Smooth muscle cell (in vitro differentiated cells): ENCODE measurements at regions not wholly inside any gene's neighbourhood (a gene's known extent, or its start where the extent isn't known, plus 50 kb on each side); places are given as distances from the start of the nearest gene placed in this dataset.

Experiments
- DNase-seq: peaks from one replicate; lab custom pipeline; 2025; ENCODE audit not compliant: unreplicated experiment; lab: John Stamatoyannopoulos, UW
- H2AFZ ChIP-seq: fragments of 200-600 bp; sonication (generic); 2 replicates; pipeline ENCODE4 v1.6.0; 2016; ENCODE audit warnings: antibody characterized with exemption, low read depth, mild to moderate bottlenecking
- H3F3A ChIP-seq: fragments of 200-600 bp; sonication (generic); 2 replicates; pipeline ENCODE4 v1.6.0; 2017; ENCODE audit warnings: antibody characterized with exemption, low read depth
- H3K27ac ChIP-seq: fragments of 200-600 bp; sonication (generic); 2 replicates; pipeline ENCODE4 v1.5.1; 2016; ENCODE audit warnings: low read depth, mild to moderate bottlenecking
- H3K27me3 ChIP-seq: fragments of 200-600 bp; sonication (generic); 2 replicates; pipeline ENCODE4 v1.6.1; 2016; ENCODE audit warnings: low read depth, mild to moderate bottlenecking
- H3K36me3 ChIP-seq: fragments of 200-600 bp; sonication (generic); 2 replicates; pipeline ENCODE4 v1.5.1; 2016; ENCODE audit warnings: low read depth
- H3K4me1 ChIP-seq: fragments of 200-600 bp; sonication (generic); 2 replicates; pipeline ENCODE4 v1.5.1; 2016; ENCODE audit warnings: low read depth
- H3K4me2 ChIP-seq: fragments of 200-600 bp; sonication (generic); 2 replicates; pipeline ENCODE4 v1.6.0; 2016; ENCODE audit warnings: mild to moderate bottlenecking
- H3K4me3 ChIP-seq: fragments of 200-600 bp; sonication (generic); 2 replicates; pipeline ENCODE4 v1.5.1; 2016; ENCODE audit warnings: mild to moderate bottlenecking
- H3K79me2 ChIP-seq: fragments of 200-600 bp; sonication (generic); 2 replicates; pipeline ENCODE4 v1.6.0; 2016; ENCODE audit warnings: low read depth, mild to moderate bottlenecking
- H3K9ac ChIP-seq: fragments of 200-600 bp; sonication (generic); 2 replicates; pipeline ENCODE4 v1.6.0; 2016; ENCODE audit warnings: low read depth
- H3K9me3 ChIP-seq: fragments of 200-600 bp; sonication (generic); replicated peaks from 2 replicates; pipeline ENCODE4 v1.5.1; 2016; ENCODE audit warnings: low read depth
- H4K20me1 ChIP-seq: fragments of 200-600 bp; sonication (generic); 2 replicates; pipeline ENCODE4 v1.6.0; 2016; ENCODE audit warnings: low read depth
- WGBS: methylation state at CpG from one replicate; pipeline ENCODE4 v1.1.7; 2016; ENCODE audit warnings: low lambda C conversion rate; 5-methylcytosine and 5-hydroxymethylcytosine counted together
- TF ChIP-seq, protein P1 (sequence below): fragments of 200-600 bp; sonication (generic); IDR thresholded peaks from 2 replicates; pipeline ENCODE4 v1.5.1; 2017; ENCODE audit warnings: borderline replicate concordance, mild to moderate bottlenecking, antibody characterized with exemption; ENCODE audit not compliant: insufficient read depth, poor library complexity, severe bottlenecking

DNA sequence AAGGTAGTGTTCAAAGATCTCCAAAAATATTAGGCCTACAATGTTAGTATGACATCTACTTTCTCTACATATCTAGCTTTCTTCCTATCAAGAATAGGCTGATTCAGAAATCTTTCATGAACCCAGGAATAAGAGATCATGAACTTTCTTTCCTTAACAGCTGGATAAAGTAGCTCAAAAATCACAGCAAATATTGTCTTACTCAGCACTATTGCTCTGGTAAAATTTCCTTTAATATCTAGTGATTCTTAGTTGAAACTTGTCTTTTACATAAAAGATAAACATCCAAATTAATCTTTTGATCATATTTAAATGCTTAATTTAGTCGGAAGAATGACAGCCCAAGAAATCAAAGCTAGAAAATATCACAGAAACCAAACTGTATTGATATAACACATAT is 131.9 kb downstream of the NOL4 start:
- no peak overlapping the region for H3K4me3 ChIP-seq
- no peak overlapping the region for H3K4me2 ChIP-seq
- 85% methylated on average over 1 of the region's 1 CpG for WGBS
- no peak for DNase-seq
- no peaks in the 10 kb centered on the region for H3F3A ChIP-seq
- no peak overlapping the region for H2AFZ ChIP-seq
- no peaks in the 10 kb centered on the region for H3K36me3 ChIP-seq
- H3K79me2 ChIP-seq = no peaks in the 10 kb centered on the region
- no peaks in the 10 kb centered on the region for H3K4me1 ChIP-seq
- no peaks in the 10 kb centered on the region for H3K27me3 ChIP-seq
- TF ChIP-seq, protein P1, sequence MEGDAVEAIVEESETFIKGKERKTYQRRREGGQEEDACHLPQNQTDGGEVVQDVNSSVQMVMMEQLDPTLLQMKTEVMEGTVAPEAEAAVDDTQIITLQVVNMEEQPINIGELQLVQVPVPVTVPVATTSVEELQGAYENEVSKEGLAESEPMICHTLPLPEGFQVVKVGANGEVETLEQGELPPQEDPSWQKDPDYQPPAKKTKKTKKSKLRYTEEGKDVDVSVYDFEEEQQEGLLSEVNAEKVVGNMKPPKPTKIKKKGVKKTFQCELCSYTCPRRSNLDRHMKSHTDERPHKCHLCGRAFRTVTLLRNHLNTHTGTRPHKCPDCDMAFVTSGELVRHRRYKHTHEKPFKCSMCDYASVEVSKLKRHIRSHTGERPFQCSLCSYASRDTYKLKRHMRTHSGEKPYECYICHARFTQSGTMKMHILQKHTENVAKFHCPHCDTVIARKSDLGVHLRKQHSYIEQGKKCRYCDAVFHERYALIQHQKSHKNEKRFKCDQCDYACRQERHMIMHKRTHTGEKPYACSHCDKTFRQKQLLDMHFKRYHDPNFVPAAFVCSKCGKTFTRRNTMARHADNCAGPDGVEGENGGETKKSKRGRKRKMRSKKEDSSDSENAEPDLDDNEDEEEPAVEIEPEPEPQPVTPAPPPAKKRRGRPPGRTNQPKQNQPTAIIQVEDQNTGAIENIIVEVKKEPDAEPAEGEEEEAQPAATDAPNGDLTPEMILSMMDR = no peak
- H3K9ac ChIP-seq = no peak overlapping the region
- H4K20me1 ChIP-seq = no peaks in the 10 kb centered on the region
- H3K27ac ChIP-seq = no peak overlapping the region
- no peaks in the 10 kb centered on the region for H3K9me3 ChIP-seq

DNA sequence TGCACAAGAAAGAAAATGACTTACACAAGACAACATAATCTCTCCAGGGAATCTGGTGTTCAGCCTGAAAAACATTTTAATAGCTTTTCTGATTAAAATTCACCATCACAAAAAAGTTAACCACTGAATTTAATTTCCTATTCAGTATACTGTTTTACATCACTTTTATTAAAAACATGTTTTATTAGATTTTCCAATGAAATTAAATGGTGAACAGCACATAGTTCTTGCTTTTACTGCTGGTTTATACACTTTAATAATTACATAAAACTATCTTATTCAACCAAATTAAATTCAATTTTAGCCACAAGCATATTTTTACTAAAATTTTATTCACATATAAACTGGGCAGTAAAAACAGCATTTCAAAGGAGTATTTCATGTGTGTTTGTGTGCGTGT is 138.3 kb downstream of the NOL4 start:
- Histone ChIP-seq H3K79me2 (no peaks in the 10 kb centered on the region), H3K4me3 (no peak overlapping the region), H3K4me2 (no peak overlapping the region), H3K36me3 (no peaks in the 10 kb centered on the region), H4K20me1 (no peaks in the 10 kb centered on the region), H3K27ac (no peak overlapping the region), H3K9ac (no peak overlapping the region), H3K4me1 (no peaks in the 10 kb centered on the region), H3K9me3 (no peaks in the 10 kb centered on the region), H2AFZ (no peak overlapping the region), H3K27me3 (no peaks in the 10 kb centered on the region), H3F3A (no peaks in the 10 kb centered on the region)
- 0% methylated on average over 1 of the region's 1 CpG for whole genome bisulfite sequencing
- DNase-seq = no peak
- TF ChIP-seq, protein P1 = no peak

DNA sequence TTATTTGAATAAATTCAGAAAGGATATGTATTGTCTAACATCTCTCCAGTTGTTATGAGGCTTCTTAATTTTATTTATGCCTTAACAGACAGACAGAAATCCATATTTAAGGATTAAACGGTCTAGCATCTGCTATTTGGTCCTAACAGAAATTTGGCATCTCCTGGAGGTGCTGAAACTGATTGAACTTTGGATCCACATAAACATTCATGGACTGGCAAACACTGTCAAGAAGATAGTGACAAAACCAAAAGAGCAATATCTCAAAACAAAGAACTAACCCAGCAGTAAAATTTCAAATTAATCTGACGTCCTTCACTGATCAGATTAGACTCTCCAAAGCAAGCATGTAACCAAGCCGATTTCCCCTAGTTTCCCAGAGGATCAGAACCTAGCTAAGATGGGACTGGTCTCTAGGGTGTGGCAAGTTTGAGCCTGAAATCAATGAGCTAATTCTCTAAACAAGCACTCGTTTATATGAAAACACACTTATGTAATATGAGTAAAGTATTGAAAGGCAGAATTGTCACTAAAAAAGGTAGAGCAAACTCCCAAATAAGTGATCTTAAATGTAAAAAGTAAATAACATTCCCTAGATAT is 139.5 kb downstream of the NOL4 start:
- H3K4me3 ChIP-seq = no peak overlapping the region

DNA sequence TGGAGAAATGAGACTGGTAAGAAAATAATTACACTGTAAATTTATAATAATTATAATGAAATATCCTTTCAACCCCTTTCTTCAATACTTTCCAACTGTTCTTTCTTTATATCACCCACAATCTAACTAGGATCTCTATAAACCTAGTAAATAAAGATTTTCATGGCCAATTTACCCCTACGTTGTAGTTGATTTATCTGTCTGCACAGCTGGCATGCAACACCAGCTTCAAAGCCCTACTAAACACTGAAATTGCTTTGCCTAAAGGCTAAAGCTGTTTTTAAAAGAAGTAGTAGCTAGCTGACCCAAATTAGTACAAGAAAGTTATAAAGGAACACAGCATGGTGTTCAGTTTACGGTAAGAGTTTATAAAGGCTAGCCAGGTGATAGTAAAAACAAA is 140.1 kb downstream of the NOL4 start:
- no peak for DNase-seq
- H3K27me3 ChIP-seq = no peaks in the 10 kb centered on the region
- WGBS = 57% methylated on average over 2 of the region's 2 CpGs
- TF ChIP-seq, protein P1 = no peak
- no peaks in the 10 kb centered on the region for H3K4me1 ChIP-seq
- no peaks in the 10 kb centered on the region for H3K79me2 ChIP-seq
- no peak overlapping the region for H2AFZ ChIP-seq
- H3K4me2 ChIP-seq = no peak overlapping the region
- no peaks in the 10 kb centered on the region for H3K9me3 ChIP-seq
- no peaks in the 10 kb centered on the region for H3K36me3 ChIP-seq
- H4K20me1 ChIP-seq = no peaks in the 10 kb centered on the region
- no peaks in the 10 kb centered on the region for H3F3A ChIP-seq
- no peak overlapping the region for H3K4me3 ChIP-seq
- no peak overlapping the region for H3K27ac ChIP-seq
- H3K9ac ChIP-seq = no peak overlapping the region

More for the DNA sequence above, 139.5 kb downstream of the NOL4 start:
- Histone ChIP-seq H3K27ac (no peak overlapping the region), H3K79me2 (no peaks in the 10 kb centered on the region), H2AFZ (no peak overlapping the region), H3F3A (no peaks in the 10 kb centered on the region), H3K36me3 (no peaks in the 10 kb centered on the region), H3K27me3 (no peaks in the 10 kb centered on the region), H3K9ac (no peak overlapping the region), H3K4me2 (no peak overlapping the region), H4K20me1 (no peaks in the 10 kb centered on the region), H3K9me3 (no peaks in the 10 kb centered on the region), H3K4me1 (no peaks in the 10 kb centered on the region)
- WGBS = 82% methylated on average over 4 of the region's 4 CpGs
- no peak for DNase-seq
- TF ChIP-seq, protein P1 = no peak
